GM18951 (cell line): ENCODE measurements at regions not wholly inside any gene's neighbourhood (a gene's known extent, or its start where the extent isn't known, plus 50 kb on each side); places are given as distances from the start of the nearest gene placed in this dataset.

Experiments used
- POLR2A ChIP-seq: IDR thresholded peaks from 4 replicates; pipeline ENCODE4 v1.6.1; 2011; ENCODE audit warnings: mild to moderate bottlenecking; ENCODE audit not compliant: insufficient read length, insufficient read depth; ENCODE audit errors: extremely low read depth
- in situ Hi-C: fragments of 300-500 bp; cut with MboI; formaldehyde crosslinking; loops from one replicate; pipeline ENCODE4 v1.12.0; 2022; ENCODE audit warnings: low sequenced_read_pairs, mixed read lengths, inconsistent platforms; ENCODE audit not compliant: unreplicated experiment

DNA sequence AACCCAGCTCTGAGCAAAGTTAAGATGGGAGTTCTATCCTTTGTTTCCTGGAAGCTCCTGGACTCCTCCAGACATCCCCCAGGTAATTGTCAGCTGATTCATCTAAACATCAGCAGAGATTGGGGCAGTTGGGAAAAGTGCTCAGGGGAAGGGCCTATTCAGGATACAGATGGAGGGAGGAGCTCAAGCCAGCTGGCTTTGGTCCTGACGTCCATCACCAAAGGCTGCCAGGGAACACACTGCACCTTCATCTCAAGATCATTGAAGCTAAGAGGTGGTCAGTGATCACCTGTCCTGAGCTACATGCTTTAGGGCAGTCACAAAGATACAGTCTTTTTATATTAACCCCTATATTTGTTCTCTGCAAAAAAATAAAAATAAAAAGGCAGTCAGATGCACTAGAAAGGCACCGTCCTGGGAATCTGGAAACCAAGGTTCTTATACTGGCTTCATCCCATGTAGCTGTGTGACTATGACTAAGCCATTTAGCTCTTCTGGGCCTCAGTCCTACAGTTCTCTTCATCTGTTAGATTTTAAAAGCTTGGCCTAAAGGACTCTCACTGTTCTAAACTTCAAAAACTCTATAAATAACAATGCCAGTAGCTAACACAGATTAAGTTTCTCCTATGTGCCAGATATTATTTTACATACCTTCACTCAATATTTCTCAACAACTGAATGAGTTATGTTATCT is 446.5 kb downstream of the BCL11A start:
- in situ Hi-C loops, result no loop called here
- TF ChIP-seq POLR2A, result no peak

DNA sequence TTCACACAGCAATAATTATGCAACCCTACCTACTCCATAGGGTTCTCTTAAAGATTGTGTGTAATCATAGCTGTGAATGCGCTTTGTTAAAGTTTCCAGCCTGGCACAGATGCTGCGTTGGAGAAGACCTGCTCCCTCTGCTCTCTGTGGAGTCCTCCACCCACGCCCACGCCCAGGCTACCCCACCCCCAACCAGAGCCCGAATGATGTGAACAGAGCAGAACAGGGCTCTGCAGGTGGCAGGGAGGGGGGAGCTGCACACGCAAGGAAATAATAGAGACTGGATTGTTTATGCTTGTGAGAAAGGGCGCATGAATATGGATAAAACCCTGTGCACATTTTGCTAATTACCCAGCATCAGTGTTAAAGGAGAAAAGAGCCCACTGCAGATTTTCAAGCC is 447.5 kb downstream of the BCL11A start:
- in situ Hi-C loops, result no loop called here

DNA sequence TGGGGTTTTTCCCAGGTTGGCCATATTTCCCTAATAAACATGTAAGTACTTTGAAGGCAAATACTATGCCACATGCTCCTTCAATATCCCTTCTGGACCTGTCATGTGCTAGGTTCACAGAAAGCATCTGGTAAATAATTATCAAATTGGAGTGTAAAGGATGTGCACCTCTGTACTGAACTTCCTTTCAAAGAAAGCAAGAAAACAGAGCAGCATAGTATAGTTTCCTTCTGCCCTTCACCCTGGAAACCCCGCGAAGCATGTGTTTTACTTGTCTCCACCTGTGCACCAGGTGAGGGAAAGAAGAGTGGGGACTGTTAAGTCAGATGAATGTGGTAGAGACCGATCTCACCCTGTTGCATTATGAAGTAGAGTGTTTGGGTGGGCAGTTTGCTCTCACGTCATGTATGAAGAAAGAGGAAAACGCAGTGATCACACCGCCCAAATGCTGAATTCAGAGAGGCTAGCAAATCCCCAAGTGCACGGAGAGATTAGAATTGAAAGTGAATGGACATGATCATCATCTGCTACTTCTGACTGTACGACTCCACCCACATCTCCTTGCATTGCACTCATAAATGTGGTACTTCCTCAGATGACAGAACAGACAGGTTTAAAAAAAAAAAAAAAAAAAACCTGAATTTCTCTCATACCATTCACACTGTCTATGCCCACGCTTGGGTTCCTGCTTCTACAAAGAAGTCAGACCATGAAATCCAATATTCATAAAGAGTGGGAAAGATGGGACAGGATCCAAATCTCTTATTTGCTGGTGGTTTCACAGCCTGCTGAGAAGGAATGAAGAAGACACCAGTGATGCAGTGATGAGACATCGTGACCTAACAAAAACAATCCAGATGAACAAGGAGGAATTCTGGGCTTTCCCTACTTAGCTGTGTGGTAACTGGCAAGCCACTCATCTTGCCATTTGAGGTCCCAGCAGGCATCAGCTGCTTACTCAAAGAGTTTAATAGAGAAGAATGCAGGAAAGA is 448.6 kb downstream of the BCL11A start:
- in situ Hi-C loops, result no loop called here
- TF ChIP-seq POLR2A, result no peak

More for the DNA sequence above, 447.5 kb downstream of the BCL11A start:
- TF ChIP-seq POLR2A, result no peak

- in situ Hi-C loops, result no loop called here
These were observed 453.4 kb downstream of the BCL11A start for GRCh38 chr2:60100034-60100433.

GRCh38 chr2:60098996-60099395 is 454.5 kb downstream of the BCL11A start:
- TF ChIP-seq POLR2A, result no peak
- in situ Hi-C loops, result no loop called here

More at GRCh38 chr2:60100034-60100433, 453.4 kb downstream of the BCL11A start:
- no peak for TF ChIP-seq POLR2A

GRCh38 chr2:60097298-60097697 is 456.2 kb downstream of the BCL11A start:
- in situ Hi-C loops, result no loop called here
- no peak for TF ChIP-seq POLR2A

DNA sequence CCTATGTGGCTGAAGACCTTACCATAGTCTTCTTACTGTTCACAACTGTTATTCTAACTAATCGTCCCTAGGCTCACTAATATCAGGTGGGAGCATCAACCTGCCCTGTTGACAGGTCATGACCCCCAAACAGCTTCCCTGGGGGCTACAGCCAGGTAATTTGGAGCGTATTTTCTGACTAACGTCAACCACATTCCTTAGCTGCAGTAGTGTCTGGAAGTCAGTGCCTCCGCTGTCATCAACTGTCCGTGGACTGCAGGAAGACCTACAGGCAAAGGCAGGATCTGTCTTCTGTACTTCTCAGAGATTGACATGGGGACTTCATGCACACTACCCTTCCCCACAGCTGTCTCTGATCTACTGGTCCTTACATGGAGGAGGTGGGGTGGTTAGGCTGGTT is 456.9 kb downstream of the BCL11A start:
- in situ Hi-C loops, result no loop called here

GRCh38 chr2:60095903-60096302 is 457.6 kb downstream of the BCL11A start:
- TF ChIP-seq POLR2A, result no peak
- in situ Hi-C loops, result no loop called here

More for the DNA sequence above, 456.9 kb downstream of the BCL11A start:
- no peak for TF ChIP-seq POLR2A

DNA sequence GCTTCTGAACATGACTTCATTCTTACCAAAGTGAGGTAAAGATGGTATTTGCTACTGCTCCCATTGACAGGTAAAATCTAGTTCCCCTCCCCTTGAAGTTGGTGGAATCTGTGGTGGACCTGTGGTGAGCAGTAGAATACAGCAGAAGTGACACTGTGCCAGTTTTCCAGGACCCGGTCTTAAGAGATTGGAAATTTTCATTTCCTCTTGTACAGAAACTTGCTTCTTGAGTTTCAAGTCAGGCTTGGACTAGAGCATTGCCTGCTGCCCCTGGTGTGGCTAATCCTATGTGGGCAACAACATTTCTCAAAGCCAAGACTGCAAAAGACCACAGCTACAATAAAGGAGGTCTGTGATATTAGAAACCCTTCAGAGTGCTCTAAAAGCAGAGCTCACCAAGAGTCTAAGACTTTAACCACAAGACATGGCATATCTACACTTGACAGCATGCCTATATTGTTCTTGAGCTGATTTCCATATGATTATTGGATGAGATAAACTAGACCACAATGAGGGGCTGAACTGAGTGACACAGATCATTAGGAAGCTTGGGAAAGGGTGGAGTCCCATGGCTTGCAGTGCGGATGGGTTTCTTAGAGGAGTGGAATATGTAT is 458.1 kb downstream of the BCL11A start:
- no peak for TF ChIP-seq POLR2A
- in situ Hi-C loops, result no loop called here

GRCh38 chr2:60094450-60094929 is 459.0 kb downstream of the BCL11A start:
- in situ Hi-C loops, result no loop called here
- no peak for TF ChIP-seq POLR2A

DNA sequence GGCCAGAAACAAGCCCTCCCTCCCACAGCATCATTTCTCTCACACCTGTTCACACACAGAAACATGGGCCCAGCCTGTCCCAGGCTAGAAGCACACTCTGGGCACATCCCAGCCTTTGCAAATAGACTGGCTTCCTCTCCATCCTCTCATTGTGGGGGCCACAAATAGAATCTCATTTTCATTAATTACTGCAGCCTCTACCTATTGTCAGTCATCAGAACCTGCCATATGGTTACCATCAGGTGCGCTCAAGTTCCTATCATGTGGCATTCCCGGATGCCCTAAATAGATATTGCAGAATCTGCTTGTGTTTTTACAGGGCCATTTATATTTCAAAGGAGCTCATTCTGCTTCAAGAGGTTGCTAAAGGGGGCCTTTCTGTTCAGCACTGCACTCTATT is 460.7 kb downstream of the BCL11A start:
- no peak for TF ChIP-seq POLR2A
- in situ Hi-C loops, result no loop called here

GRCh38 chr2:60091894-60092293 is 461.6 kb downstream of the BCL11A start:
- TF ChIP-seq POLR2A, result no peak
- in situ Hi-C loops, result no loop called here

GRCh38 chr2:60091266-60091665 is 462.2 kb downstream of the BCL11A start:
- in situ Hi-C loops, result no loop called here
- TF ChIP-seq POLR2A, result no peak
